NCI-H510A treated with DMSO at 0.1 percent for 48 hours (cell line): ENCODE measurements at regions not wholly inside any gene's neighbourhood (a gene's known extent, or its start where the extent isn't known, plus 50 kb on each side); places are given as distances from the start of the nearest gene placed in this dataset.

ENCODE experiments used
- DNase-seq: peaks from one replicate; lab custom pipeline; 2025; lab: John Stamatoyannopoulos, UW

- DNase-seq = peak; percentile 43
These were observed 125.2 kb upstream of the RET start for GRCh38 chr10:42951486-42952251.

- peak; percentile 60 for DNase-seq
These were observed 124.5 kb upstream of the RET start for GRCh38 chr10:42952349-42952748.

DNA sequence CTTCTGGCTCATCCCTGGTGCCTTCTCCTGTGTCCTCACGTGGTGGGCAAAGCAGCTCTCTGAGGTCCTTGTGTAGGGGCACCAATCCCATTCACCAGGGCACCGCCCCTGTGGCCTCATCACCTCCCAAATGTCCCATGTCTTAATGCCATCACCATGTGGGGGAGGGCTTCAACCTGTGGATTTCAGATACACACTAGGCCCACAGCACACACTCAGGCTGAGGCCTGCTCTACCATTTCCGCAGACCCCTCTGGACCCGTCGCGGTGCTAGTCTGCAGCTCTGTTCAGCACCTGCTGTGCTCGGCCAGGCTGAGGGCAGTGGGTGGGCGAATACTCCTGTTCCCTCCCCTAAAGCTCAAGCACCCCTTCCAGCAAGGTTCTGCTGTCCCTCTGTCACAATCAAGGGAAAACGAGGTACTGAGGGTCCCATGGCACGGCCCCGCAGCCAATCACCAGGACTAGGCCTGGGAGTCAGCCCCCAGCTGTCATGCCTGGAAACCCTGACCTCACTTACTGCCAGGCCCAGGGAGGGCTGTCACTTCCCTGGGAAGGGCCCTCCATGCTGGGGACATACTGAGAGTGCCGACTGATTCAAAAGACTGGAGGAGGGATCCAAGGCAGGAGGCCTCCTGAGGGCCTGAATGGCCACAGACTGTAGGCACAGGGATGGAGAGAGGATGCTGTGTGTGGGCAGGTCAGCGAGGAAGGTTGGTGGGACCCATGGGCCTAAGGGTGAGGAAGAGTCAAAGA is 123.8 kb upstream of the RET start:
- DNase-seq = no peak

- DNase-seq = no peak
These were observed 122.9 kb upstream of the RET start for GRCh38 chr10:42953684-42954674.

DNA sequence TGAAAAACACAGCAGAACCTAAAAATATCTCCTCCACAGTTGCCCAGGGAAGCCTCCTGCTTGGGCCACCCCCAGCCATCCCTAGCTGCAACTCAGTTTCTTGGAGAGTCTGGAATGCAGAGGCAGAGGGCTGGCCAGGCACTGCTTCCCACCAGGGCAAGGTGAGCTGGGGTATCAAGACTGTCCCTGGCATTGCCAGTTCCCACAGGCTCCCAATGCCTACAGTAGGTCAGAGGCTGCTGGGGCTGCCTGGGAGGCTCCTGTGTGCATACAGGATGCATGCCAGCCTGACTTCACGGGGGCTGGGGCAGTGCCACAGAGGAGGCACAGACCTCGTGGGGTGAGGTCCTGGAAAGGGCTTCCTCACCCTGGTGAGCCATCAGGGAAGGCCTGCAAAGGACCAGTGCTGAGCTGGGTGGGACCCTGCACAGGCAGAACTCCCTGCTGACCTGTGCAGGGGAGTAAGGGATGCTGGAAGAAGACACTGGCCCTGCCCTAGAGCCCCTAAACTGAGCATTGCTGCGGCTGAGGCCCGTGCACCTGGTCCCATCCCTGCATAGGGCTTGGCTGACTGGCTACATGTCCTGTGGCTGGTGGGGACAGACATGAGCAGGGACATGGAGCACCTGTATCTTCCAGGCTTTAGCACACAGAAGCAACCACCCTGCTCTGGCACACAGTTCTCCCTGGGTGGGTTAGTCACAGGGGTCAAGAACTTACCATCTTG is 121.9 kb upstream of the RET start:
- no peak for DNase-seq

- DNase-seq = no peak
These were observed 121.4 kb upstream of the RET start for GRCh38 chr10:42955493-42955889.

- no peak for DNase-seq
These were observed 120.8 kb upstream of the RET start for GRCh38 chr10:42956045-42956444.

- DNase-seq = no peak
These were observed 118.6 kb upstream of the RET start for GRCh38 chr10:42958142-42958868.

GRCh38 chr10:42959833-42960232 is 117.0 kb upstream of the RET start:
- no peak for DNase-seq

DNA sequence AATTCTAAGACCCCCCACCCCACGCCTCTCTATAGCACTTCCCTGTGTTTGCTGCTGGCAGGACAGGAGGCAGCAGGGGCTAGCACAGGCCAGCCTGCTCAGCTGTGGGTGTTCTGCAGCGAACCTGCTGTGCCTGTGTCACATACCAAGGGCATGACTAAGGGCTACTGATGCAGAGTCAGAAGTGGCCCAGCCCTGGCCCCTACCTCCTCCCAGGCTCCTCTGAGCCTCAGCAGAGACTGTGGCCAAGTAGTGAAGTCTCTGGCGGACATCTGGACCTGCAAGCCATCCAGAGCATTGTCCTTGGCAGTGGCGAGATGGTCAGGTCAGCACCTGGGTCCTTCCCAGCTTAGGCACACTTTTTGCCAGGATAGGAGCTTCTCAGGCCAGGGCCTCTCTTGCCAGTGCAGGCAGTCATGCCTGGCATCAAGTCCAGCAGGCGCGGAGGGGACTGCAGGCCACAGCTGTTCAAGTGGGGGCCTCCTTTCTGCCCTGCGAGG is 116.3 kb upstream of the RET start:
- DNase-seq = no peak

DNA sequence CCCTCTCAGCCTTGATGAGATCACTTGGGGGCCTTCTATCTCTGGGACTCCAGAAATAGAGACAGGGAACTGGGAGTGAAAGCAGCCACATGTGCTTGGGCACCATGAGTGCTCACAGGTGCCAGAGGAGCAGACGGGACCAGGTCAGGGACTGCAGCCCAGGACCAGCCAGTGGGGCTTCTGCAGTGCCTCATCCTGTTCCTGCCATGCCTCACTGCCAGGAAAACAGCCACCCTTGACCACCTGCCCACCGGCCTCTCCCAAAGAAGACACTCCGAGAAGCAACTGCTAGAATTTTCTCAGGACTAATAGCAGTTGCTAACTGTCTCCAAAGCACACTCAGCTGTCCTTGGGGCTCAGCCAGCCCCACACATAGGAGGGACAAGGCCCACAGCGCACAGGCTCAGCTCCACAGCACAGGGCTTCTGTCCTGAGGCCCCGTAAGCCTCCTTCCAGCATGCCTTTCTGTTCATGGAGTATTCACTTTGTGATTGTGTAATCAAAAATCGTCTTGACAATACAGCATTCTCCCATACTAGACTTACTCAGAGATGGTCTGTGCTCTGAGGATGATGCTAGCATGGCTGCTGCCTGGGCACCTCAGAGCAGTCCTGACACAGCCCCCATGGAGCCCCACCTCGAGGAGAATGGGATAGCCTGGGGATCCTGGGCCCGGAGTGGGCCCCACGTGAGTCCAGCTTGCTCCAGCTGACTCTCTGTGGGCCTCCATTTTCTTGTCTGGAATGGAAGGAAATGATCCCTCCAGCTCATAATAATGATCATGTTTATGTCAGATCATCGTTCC is 115.7 kb upstream of the RET start:
- no peak for DNase-seq

DNA sequence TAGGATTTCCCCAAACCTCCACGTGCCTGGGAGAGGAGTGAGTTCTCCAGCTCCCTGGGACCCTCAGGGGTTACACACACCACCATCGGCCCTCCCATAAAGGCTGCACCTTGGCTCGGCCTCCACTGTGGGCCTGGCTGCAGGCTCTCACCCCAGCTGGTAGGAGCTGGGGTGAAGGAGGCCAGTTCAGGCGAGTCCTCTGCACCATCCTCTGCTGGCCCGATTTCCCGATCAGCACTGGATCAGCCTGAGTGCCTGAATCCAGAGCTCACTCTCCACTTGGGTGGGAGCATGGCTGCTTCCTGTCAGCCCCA is 115.1 kb upstream of the RET start:
- no peak for DNase-seq

DNA sequence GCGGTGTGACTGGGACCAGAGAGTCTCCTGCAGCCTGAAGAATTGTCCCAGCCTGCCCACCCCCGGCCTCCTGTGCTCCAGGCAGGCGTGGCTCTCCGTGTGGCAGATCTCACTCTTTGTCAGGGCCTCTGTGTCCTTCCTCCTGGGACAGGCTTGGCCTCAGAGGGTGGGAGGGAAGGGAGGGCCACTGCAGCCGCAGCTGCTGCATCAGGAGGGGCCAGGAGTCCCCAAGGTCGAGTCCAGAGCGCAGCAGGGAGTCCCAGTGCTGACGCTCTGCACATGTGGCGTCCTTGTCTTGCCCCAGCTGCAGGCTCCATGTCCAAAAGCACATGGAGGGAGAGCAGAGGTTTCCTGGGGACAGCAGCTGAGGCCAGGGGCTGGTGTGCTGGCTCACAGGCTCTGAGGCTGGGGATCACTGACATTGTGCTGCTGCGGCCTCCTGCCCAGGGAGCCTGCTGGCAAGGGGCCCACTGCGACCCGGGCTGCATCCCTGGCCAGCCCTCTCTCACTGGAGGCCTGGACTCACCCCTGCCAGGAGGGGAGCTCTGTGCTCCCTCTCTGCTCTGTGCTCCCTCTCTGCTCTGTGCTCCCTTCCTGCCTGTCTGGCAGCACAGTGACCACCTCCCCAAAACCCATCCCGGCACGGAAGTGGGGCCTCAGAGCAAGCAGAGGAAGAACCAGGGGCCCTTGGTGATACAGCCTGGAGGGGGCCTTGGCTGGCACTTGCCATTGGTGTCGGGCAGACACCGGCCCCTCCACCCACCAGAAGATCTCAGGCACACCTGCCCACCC is 114.6 kb upstream of the RET start:
- no peak for DNase-seq

GRCh38 chr10:42962902-42963231 is 114.0 kb upstream of the RET start:
- no peak for DNase-seq

DNA sequence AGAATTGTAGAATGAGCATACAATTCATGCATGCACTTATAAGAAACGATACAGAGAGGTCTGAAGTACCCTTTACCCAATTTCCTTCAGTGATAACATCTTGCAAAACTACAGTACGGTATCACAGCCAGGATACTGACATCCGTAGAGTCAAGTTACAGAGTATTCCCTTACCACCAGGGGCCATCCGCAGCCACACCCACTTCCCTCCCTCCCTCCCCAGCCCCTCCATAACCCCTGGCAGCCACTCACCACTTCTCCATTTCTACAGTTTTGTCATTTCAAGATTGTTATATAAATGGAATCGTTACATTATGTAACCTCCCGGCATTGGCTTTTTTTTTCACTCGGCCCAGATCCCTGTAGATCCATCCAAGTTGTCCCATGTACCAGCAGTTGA is 113.6 kb upstream of the RET start:
- no peak for DNase-seq

DNA sequence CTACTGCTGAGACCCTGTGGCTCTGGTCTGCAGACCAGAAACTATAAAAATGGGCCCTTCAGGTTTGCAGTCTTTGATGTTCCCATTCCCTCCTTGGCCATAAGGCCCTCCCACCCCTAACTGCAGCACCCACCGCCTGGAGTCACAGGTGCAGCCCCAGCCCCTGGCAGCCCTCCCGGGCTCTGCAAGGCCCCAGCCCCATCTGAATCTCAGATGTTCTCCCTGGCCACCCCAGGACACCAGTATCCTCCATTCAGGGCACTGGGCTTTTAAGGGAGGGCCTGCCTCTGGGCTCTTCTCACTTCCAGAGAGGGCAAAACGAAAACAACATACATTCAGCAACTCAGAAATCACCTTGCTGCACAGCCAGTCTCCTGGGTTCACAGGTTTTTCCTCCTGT is 107.7 kb upstream of the RET start:
- DNase-seq = no peak

DNA sequence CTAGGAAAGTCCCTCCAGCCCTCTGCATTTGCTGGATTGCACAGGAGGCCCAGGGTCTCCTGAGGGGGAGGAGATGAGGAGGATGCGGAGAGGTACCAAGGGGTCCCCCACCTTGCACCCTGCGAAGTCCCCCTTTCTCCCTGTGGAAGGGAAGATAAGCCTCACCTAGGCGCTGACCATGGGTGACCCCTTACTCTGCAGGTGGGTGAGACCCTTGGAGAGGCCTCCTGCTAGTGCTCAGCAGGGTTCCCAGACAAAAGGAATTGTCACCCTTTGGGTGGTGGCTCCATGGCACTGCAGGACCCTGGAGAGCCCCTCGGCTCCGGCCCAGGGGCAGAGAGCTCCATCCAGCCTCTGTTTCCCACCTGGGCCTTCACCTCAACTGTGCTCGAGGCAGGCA is 107.0 kb upstream of the RET start:
- DNase-seq = no peak

- no peak for DNase-seq
These were observed 106.2 kb upstream of the RET start for GRCh38 chr10:42970451-42971250.

- no peak for DNase-seq
These were observed 105.6 kb upstream of the RET start for GRCh38 chr10:42971251-42971599.
